GM23248 (cell line): ENCODE measurements at regions not wholly inside any gene's neighbourhood (a gene's known extent, or its start where the extent isn't known, plus 50 kb on each side); places are given as distances from the start of the nearest gene placed in this dataset.

Experiments used
- DNase-seq: peaks from one replicate; pipeline ENCODE4 v3.0.0-alpha.2; 2015
- H2AFZ ChIP-seq: fragments of 200-600 bp; sonication (generic); 2 replicates; pipeline ENCODE4 v1.6.1; 2016; ENCODE audit warnings: antibody characterized with exemption
- H3F3A ChIP-seq: fragments of 200-600 bp; sonication (generic); 2 replicates; pipeline ENCODE4 v1.6.1; 2016; ENCODE audit warnings: mild to moderate bottlenecking, antibody characterized with exemption, mixed run types; ENCODE audit not compliant: insufficient read depth
- H3K27ac ChIP-seq: fragments of 200-600 bp; sonication (generic); 2 replicates; pipeline ENCODE4 v1.5.1; 2016; ENCODE audit warnings: mild to moderate bottlenecking
- H3K27me3 ChIP-seq: fragments of 200-600 bp; sonication (generic); replicated peaks from 2 replicates; pipeline ENCODE4 v1.6.1; 2016; ENCODE audit warnings: mild to moderate bottlenecking; ENCODE audit not compliant: insufficient read depth
- H3K36me3 ChIP-seq: fragments of 200-600 bp; sonication (generic); 2 replicates; pipeline ENCODE4 v1.6.1; 2016; ENCODE audit warnings: low read depth, mild to moderate bottlenecking
- H3K4me1 ChIP-seq: fragments of 200-600 bp; sonication (generic); 2 replicates; pipeline ENCODE4 v1.6.1; 2016; ENCODE audit warnings: mild to moderate bottlenecking; ENCODE audit not compliant: insufficient read depth
- H3K4me2 ChIP-seq: fragments of 200-600 bp; sonication (generic); one replicate; pipeline ENCODE4 v1.6.1; 2016; ENCODE audit warnings: mild to moderate bottlenecking; ENCODE audit not compliant: unreplicated experiment
- H3K4me3 ChIP-seq: fragments of 200-600 bp; sonication (generic); 2 replicates; pipeline ENCODE4 v1.5.1; 2016; ENCODE audit warnings: mild to moderate bottlenecking
- H3K79me2 ChIP-seq: fragments of 200-600 bp; sonication (generic); 2 replicates; pipeline ENCODE4 v1.6.1; 2016; ENCODE audit warnings: mild to moderate bottlenecking; ENCODE audit not compliant: insufficient read depth
- H3K9ac ChIP-seq: fragments of 200-600 bp; sonication (generic); 2 replicates; pipeline ENCODE4 v1.6.1; 2016; ENCODE audit warnings: mild to moderate bottlenecking
- H3K9me2 ChIP-seq: fragments of 200-600 bp; sonication (generic); 2 replicates; pipeline ENCODE4 v1.6.1; 2016; ENCODE audit warnings: mixed run types, mild to moderate bottlenecking, moderate library complexity; ENCODE audit not compliant: insufficient read depth
- H3K9me3 ChIP-seq: fragments of 200-600 bp; sonication (generic); one replicate; pipeline ENCODE4 v1.6.1; 2017; ENCODE audit warnings: low read depth
- H4K20me1 ChIP-seq: fragments of 200-600 bp; sonication (generic); 2 replicates; pipeline ENCODE4 v1.6.0; 2016; ENCODE audit not compliant: insufficient read depth
- EZH2 ChIP-seq: fragments of 200-600 bp; sonication (generic); IDR thresholded peaks from 2 replicates; pipeline ENCODE4 v1.6.1; 2018; ENCODE audit warnings: antibody characterized with exemption, mild to moderate bottlenecking; ENCODE audit not compliant: insufficient read depth, poor library complexity, severe bottlenecking
- EZH2phosphoT487 ChIP-seq: fragments of 200-600 bp; sonication (generic); IDR thresholded peaks from 2 replicates; pipeline ENCODE4 v1.6.1; 2018; ENCODE audit warnings: antibody characterized with exemption, moderate library complexity, mild to moderate bottlenecking, low read depth; ENCODE audit not compliant: insufficient read depth
- WGBS, 2 experiments: methylation state at CpG; one replicate each; pipeline ENCODE4 v1.1.6; 2015 to 2017; ENCODE audit warnings: low lambda C conversion rate in 2 of 2, low coverage in 1 of 2; ENCODE audit errors: missing lambda C conversion rate in 2 of 2; 5-methylcytosine and 5-hydroxymethylcytosine counted together
- in situ Hi-C: fragments of 300-500 bp; cut with MboI; formaldehyde crosslinking; loops from 2 replicates; pipeline ENCODE4 v1.15.0; 2020

DNA sequence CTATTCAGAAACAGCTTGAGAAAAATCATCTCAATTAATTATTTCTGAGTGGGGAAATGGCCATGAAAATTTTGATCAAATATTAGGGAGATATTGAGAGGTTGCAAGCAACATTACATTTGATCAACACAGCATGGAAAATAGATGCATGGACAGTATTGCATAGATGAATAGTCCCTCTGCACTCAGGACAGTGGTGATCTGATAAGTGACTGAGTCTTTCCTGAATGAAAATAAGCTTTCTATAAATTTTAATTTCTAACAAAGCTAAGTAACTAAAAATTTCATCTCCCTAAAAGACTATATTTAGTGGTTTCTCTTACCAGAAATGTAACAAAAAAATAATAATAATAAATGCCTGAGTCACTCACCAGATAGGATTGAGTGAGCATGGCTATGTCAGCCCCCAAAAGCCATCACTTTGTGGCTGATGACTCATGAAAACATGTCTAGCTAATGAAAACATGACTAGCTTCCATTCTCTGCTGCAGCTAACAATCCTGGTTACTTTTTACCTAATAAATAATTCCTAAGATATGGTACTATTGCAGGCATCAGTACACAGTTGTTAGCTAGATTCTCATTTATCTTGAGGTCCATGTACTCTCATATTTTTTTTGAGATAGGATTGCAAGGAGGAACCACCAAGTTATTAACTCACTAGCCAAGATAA is 1294.8 kb upstream of the ACO1 start:
- TF ChIP-seq EZH2 (no peak), EZH2phosphoT487 (no peak)
- no peaks in the 10 kb centered on the region for H3K9me3 ChIP-seq
- H3K9me2 ChIP-seq: no peaks in the 10 kb centered on the region
- no peak overlapping the region for H3K4me2 ChIP-seq
- no peaks in the 10 kb centered on the region for H3K79me2 ChIP-seq
- H3K4me3 ChIP-seq: no peak overlapping the region
- no peak overlapping the region for H3K9ac ChIP-seq
- H3K27ac ChIP-seq: no peak overlapping the region
- no peaks in the 10 kb centered on the region for H3K4me1 ChIP-seq
- no peaks in the 10 kb centered on the region for H4K20me1 ChIP-seq
- peak; percentile 4 for DNase-seq
- H3K36me3 ChIP-seq: no peaks in the 10 kb centered on the region
- in situ Hi-C loops: no loop called here
- H3K27me3 ChIP-seq: no peaks in the 10 kb centered on the region
- H3F3A ChIP-seq: no peaks in the 10 kb centered on the region
- no peak overlapping the region for H2AFZ ChIP-seq

DNA sequence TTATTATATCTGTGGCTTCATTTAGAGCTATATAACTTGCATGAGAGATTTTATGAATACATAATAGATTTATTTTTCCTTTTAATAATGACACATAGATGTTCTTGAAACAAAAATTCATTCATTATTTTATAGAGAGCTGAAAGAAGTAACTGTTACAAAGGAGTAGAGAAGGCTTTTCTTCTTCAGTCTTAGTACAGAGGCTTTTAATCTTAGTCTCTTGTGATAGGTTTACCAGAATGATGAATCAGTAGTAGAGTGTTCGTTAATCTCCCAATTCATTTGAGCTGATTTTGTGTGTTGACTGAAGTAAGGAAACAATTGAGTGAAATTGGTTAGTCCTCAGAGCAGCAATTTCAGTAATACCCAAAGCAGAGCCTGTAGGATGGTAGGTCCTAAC is 1284.1 kb upstream of the ACO1 start:
- Histone ChIP-seq H3K9me3 (no peaks in the 10 kb centered on the region), H3K27ac (no peak overlapping the region), H3K36me3 (no peaks in the 10 kb centered on the region), H3K79me2 (no peaks in the 10 kb centered on the region), H3K4me3 (no peak overlapping the region), H3K4me1 (no peaks in the 10 kb centered on the region), H3K27me3 (no peaks in the 10 kb centered on the region), H3F3A (no peaks in the 10 kb centered on the region), H3K4me2 (no peak overlapping the region), H2AFZ (no peak overlapping the region), H4K20me1 (no peaks in the 10 kb centered on the region; the same call in 1 of the 2 replicates), H3K9me2 (no peaks in the 10 kb centered on the region), H3K9ac (no peak overlapping the region)
- TF ChIP-seq EZH2phosphoT487 (no peak), EZH2 (no peak)
- no peak for DNase-seq
- WGBS, 2 experiments: 9 to 32% methylated on average over 1 of the region's 1 CpG
- in situ Hi-C loops: no loop called here

DNA sequence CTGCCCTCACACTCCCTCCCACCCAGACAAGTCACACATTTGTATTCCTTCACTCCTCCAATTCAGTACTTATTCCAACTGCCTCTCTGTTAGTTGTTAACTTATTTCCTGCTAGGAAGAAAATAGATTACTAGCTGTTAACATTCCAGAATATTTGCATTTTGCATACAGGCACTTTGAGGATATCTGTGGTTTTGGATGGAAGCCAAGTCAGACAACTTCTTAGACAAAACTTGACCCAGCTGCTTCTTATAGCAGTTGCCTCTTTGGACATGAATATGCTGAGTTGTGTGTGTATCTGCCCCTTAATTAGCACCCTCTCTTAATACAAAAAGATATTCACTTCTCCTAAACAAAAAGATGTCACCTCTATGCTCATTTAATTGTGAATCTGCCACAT is 1280.6 kb upstream of the ACO1 start:
- H3K79me2 ChIP-seq: no peaks in the 10 kb centered on the region

DNA sequence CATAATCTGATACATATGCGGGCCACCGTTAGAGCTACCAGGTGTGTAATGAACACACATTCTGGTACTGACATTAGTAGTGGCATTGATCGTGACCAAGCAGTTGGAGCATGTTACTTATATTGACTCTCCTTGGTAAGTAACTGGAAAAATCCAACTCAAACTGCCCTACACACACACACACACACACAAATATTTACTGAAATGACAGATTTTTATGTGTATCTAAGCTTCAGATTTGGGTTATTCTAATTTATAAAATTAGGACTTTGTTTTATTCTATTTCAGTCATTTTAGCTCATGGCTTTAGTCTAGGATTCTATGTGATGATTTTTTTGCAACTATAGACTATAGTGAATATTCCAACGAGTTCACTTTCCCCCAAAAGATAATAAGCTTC is 1280.2 kb upstream of the ACO1 start:
- Histone ChIP-seq H3K9ac (no peak overlapping the region), H3K4me3 (no peak overlapping the region), H3K9me2 (no peaks in the 10 kb centered on the region), H3K27me3 (no peaks in the 10 kb centered on the region), H3K4me2 (no peak overlapping the region), H4K20me1 (no peaks in the 10 kb centered on the region; the same call in 1 of the 2 replicates), H3F3A (no peaks in the 10 kb centered on the region), H3K36me3 (no peaks in the 10 kb centered on the region), H3K79me2 (no peaks in the 10 kb centered on the region), H3K4me1 (no peaks in the 10 kb centered on the region), H3K27ac (no peak overlapping the region), H3K9me3 (no peaks in the 10 kb centered on the region), H2AFZ (no peak overlapping the region)
- TF ChIP-seq EZH2 (no peak), EZH2phosphoT487 (no peak)
- in situ Hi-C loops: no loop called here
- no peak for DNase-seq
- 16 to 21% methylated on average over 4 of the region's 4 CpGs for WGBS, 2 experiments

More for the DNA sequence above, 1280.6 kb upstream of the ACO1 start:
- H3K27me3 ChIP-seq: no peaks in the 10 kb centered on the region
- no peak overlapping the region for H3K27ac ChIP-seq
- H2AFZ ChIP-seq: no peak overlapping the region
- in situ Hi-C loops: no loop called here
- H3K9me3 ChIP-seq: no peaks in the 10 kb centered on the region
- H3F3A ChIP-seq: no peaks in the 10 kb centered on the region
- no peak for TF ChIP-seq EZH2
- TF ChIP-seq EZH2phosphoT487: no peak
- no peaks in the 10 kb centered on the region for H3K4me1 ChIP-seq
- no peaks in the 10 kb centered on the region for H3K36me3 ChIP-seq
- DNase-seq: no peak
- no peaks in the 10 kb centered on the region for H3K9me2 ChIP-seq
- no peak overlapping the region for H3K9ac ChIP-seq
- no peak overlapping the region for H3K4me2 ChIP-seq
- no peak overlapping the region for H3K4me3 ChIP-seq
- no peaks in the 10 kb centered on the region; the same call in 1 of the 2 replicates for H4K20me1 ChIP-seq

DNA sequence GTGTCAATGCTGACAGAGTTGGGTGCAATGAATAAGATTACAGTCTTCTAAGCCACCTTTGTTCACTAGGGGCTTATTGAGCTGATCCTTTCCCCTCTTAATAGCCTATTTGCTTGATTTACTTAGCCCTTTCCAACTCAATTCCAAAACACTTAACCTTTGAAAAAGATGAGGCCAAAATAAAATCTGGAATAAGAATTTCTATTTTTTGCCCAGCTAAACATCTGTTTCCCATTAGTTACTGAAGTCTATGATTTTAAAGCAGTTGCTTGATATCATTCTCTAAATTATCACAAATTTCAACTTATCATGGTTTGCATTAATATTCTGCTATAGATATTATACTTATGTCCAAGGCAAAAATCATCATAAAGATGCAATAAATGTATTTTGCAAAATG is 1272.0 kb upstream of the ACO1 start:
- DNase-seq: no peak
- Histone ChIP-seq H3K9me3 (no peaks in the 10 kb centered on the region), H3K4me3 (no peak overlapping the region), H3K27me3 (no peaks in the 10 kb centered on the region), H2AFZ (no peak overlapping the region), H3K4me1 (no peaks in the 10 kb centered on the region), H3F3A (no peaks in the 10 kb centered on the region), H3K4me2 (no peak overlapping the region), H3K36me3 (no peaks in the 10 kb centered on the region), H3K79me2 (no peaks in the 10 kb centered on the region), H3K27ac (no peak overlapping the region), H3K9me2 (no peaks in the 10 kb centered on the region), H3K9ac (no peak overlapping the region), H4K20me1 (no peaks in the 10 kb centered on the region)
- TF ChIP-seq EZH2phosphoT487 (no peak), EZH2 (no peak)
- in situ Hi-C loops: no loop called here
